Smooth muscle cell (in vitro differentiated cells): ENCODE measurements at regions not wholly inside any gene's neighbourhood (a gene's known extent, or its start where the extent isn't known, plus 50 kb on each side); places are given as distances from the start of the nearest gene placed in this dataset.
A peak's percentile ranks its signal among the peaks of the same experiment; 100 is the strongest.

Source experiments
- DNase-seq: peaks from one replicate; lab custom pipeline; 2025; ENCODE audit not compliant: unreplicated experiment; lab: John Stamatoyannopoulos, UW
- H2AFZ ChIP-seq: fragments of 200-600 bp; sonication (generic); 2 replicates; pipeline ENCODE4 v1.6.0; 2016; ENCODE audit warnings: antibody characterized with exemption, low read depth, mild to moderate bottlenecking
- H3F3A ChIP-seq: fragments of 200-600 bp; sonication (generic); 2 replicates; pipeline ENCODE4 v1.6.0; 2017; ENCODE audit warnings: antibody characterized with exemption, low read depth
- H3K27ac ChIP-seq: fragments of 200-600 bp; sonication (generic); 2 replicates; pipeline ENCODE4 v1.5.1; 2016; ENCODE audit warnings: low read depth, mild to moderate bottlenecking
- H3K27me3 ChIP-seq: fragments of 200-600 bp; sonication (generic); 2 replicates; pipeline ENCODE4 v1.6.1; 2016; ENCODE audit warnings: low read depth, mild to moderate bottlenecking
- H3K36me3 ChIP-seq: fragments of 200-600 bp; sonication (generic); 2 replicates; pipeline ENCODE4 v1.5.1; 2016; ENCODE audit warnings: low read depth
- H3K4me1 ChIP-seq: fragments of 200-600 bp; sonication (generic); 2 replicates; pipeline ENCODE4 v1.5.1; 2016; ENCODE audit warnings: low read depth
- H3K4me2 ChIP-seq: fragments of 200-600 bp; sonication (generic); 2 replicates; pipeline ENCODE4 v1.6.0; 2016; ENCODE audit warnings: mild to moderate bottlenecking
- H3K4me3 ChIP-seq: fragments of 200-600 bp; sonication (generic); 2 replicates; pipeline ENCODE4 v1.5.1; 2016; ENCODE audit warnings: mild to moderate bottlenecking
- H3K79me2 ChIP-seq: fragments of 200-600 bp; sonication (generic); 2 replicates; pipeline ENCODE4 v1.6.0; 2016; ENCODE audit warnings: low read depth, mild to moderate bottlenecking
- H3K9ac ChIP-seq: fragments of 200-600 bp; sonication (generic); 2 replicates; pipeline ENCODE4 v1.6.0; 2016; ENCODE audit warnings: low read depth
- H3K9me3 ChIP-seq: fragments of 200-600 bp; sonication (generic); replicated peaks from 2 replicates; pipeline ENCODE4 v1.5.1; 2016; ENCODE audit warnings: low read depth
- H4K20me1 ChIP-seq: fragments of 200-600 bp; sonication (generic); 2 replicates; pipeline ENCODE4 v1.6.0; 2016; ENCODE audit warnings: low read depth
- CTCF ChIP-seq: fragments of 200-600 bp; sonication (generic); IDR thresholded peaks from 2 replicates; pipeline ENCODE4 v1.5.1; 2017; ENCODE audit warnings: borderline replicate concordance, mild to moderate bottlenecking, antibody characterized with exemption; ENCODE audit not compliant: insufficient read depth, poor library complexity, severe bottlenecking
- WGBS: methylation state at CpG from one replicate; pipeline ENCODE4 v1.1.7; 2016; ENCODE audit warnings: low lambda C conversion rate; 5-methylcytosine and 5-hydroxymethylcytosine counted together

GRCh38 chr1:61605607-61606321 lies 119.2 kb downstream of the TM2D1 start:
- H4K20me1 ChIP-seq, result no peaks in the 10 kb centered on the region
- H3F3A ChIP-seq, result no peaks in the 10 kb centered on the region
- no peak for TF ChIP-seq CTCF
- H3K9me3 ChIP-seq, result no peaks in the 10 kb centered on the region
- H3K4me2 ChIP-seq, result no peak overlapping the region
- H3K79me2 ChIP-seq, result no peaks in the 10 kb centered on the region
- H3K27ac ChIP-seq, result peak overlapping the region; percentile 50
- no peak overlapping the region for H3K4me3 ChIP-seq
- no peaks in the 10 kb centered on the region for H3K36me3 ChIP-seq
- H2AFZ ChIP-seq, result peak overlapping the region; percentile 1
- DNase-seq, result no peak
- no peak overlapping the region for H3K9ac ChIP-seq
- no peaks in the 10 kb centered on the region for H3K27me3 ChIP-seq
- no peaks in the 10 kb centered on the region for H3K4me1 ChIP-seq
- WGBS, result 94% methylated on average over 4 of the region's 4 CpGs

- WGBS, result 86% methylated on average over 1 of the region's 1 CpG
- DNase-seq, result no peak
- TF ChIP-seq CTCF, result no peak
Measured at GRCh38 chr1:61604684-61605083, 120.3 kb downstream of the TM2D1 start.

GRCh38 chr1:61604261-61604660 lies 120.7 kb downstream of the TM2D1 start:
- Histone ChIP-seq H3K79me2 (no peaks in the 10 kb centered on the region), H2AFZ (no peak overlapping the region), H3K27ac (no peak overlapping the region), H4K20me1 (no peaks in the 10 kb centered on the region), H3K9ac (no peak overlapping the region), H3K4me1 (no peaks in the 10 kb centered on the region), H3K4me2 (no peak overlapping the region), H3K27me3 (no peaks in the 10 kb centered on the region), H3K4me3 (no peak overlapping the region), H3F3A (no peaks in the 10 kb centered on the region), H3K9me3 (no peaks in the 10 kb centered on the region), H3K36me3 (no peaks in the 10 kb centered on the region)
- 89% methylated on average over 4 of the region's 4 CpGs for WGBS
- DNase-seq, result no peak
- no peak for TF ChIP-seq CTCF

More at GRCh38 chr1:61604684-61605083, 120.3 kb downstream of the TM2D1 start:
- no peak overlapping the region for H3K4me3 ChIP-seq
- H3K9ac ChIP-seq, result no peak overlapping the region
- H3K4me1 ChIP-seq, result no peaks in the 10 kb centered on the region
- H3K79me2 ChIP-seq, result no peaks in the 10 kb centered on the region
- no peaks in the 10 kb centered on the region for H3K9me3 ChIP-seq
- no peak overlapping the region for H3K27ac ChIP-seq
- no peaks in the 10 kb centered on the region for H4K20me1 ChIP-seq
- H3K36me3 ChIP-seq, result no peaks in the 10 kb centered on the region
- no peaks in the 10 kb centered on the region for H3K27me3 ChIP-seq
- H2AFZ ChIP-seq, result no peak overlapping the region
- H3K4me2 ChIP-seq, result no peak overlapping the region
- no peaks in the 10 kb centered on the region for H3F3A ChIP-seq

GRCh38 chr1:61602663-61603062 lies 122.3 kb downstream of the TM2D1 start:
- Histone ChIP-seq H3K79me2 (no peaks in the 10 kb centered on the region), H3K4me2 (no peak overlapping the region), H3K9ac (no peak overlapping the region), H3K4me3 (no peak overlapping the region), H3K27me3 (no peaks in the 10 kb centered on the region), H2AFZ (no peak overlapping the region), H3K9me3 (no peaks in the 10 kb centered on the region), H3K4me1 (no peaks in the 10 kb centered on the region), H3K36me3 (no peaks in the 10 kb centered on the region), H3K27ac (no peak overlapping the region), H3F3A (no peaks in the 10 kb centered on the region), H4K20me1 (no peaks in the 10 kb centered on the region)
- no peak for DNase-seq
- TF ChIP-seq CTCF, result no peak
- 97% methylated on average over 3 of the region's 3 CpGs for WGBS
